GM18498 (cell line): ENCODE measurements at regions not wholly inside any gene's neighbourhood (a gene's known extent, or its start where the extent isn't known, plus 50 kb on each side); places are given as distances from the start of the nearest gene placed in this dataset.
"Not testable (repeated sequence)": the region's sequence is repeated elsewhere in the genome, so short reads cannot be mapped to it uniquely, and the experiment has no call there.

ENCODE experiments used
- ATAC-seq: cut with Tn5 transposase; IDR thresholded peaks from one replicate; pipeline ENCODE4 v1.9.1; 2021; ENCODE audit warnings: mild to moderate bottlenecking, moderate library complexity; ENCODE audit not compliant: unreplicated experiment

DNA sequence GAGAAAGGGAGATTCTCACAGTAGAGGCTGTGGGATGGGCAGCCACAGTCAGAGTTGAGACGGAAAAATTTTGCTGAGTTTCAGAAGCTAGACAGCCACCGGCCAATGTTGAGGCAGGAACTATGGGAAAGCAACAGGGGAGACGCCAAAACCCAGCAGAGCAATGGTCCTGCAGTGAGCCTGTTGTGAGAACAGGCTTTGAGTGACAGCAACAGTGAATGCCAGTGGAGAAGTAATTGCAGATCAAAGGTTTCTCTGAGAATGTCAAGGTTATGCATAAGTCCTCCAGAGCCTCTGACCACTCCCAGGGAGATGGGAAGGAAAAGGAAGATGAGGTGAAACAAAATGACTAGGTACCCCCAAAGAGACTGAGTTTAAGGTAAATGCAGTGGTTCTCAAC is 54.2 kb upstream of the DAAM1 start:
- no peak for ATAC-seq

DNA sequence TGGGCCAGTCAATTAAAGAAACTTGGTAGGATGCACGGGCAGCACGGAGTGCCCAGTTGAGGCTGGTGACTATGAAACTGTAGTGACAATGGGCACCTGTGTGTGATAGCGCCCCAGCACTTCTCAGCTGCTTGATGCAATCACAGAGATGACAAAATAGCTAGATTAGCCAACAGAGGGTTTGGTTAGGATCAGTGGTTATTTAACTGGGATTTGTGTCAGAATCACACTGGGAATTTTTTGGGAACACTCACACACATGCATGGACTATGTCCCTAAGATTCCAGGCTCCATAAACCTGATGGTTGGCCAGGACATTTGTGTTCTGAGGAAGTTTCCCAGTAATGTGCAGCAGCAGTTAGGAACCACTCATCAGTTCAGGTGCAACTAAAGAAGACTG is 51.2 kb upstream of the DAAM1 start:
- ATAC-seq = no peak

DNA sequence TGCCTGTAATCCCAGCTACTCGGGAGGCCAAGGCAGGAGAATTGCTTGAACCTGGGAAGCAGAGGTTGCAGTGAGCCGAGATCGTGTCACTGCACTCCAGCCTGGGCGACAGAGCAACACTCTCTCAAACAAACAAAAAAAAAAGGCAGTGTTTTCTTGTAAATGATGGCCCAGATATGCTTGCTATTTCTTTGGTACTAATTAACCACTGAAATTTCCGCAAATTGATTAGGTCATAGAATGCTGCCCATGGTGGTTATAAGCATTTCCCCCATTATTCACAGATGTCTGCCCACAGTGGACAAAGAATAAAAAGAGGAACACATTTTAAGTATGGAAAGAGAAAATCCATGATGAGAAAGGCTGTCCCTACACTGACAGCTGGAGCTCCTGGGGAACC is 49.9 kb upstream of the DAAM1 start:
- not testable (repeated sequence) for ATAC-seq
